Right lung (tissue), 2 donors: ENCODE measurements at regions not wholly inside any gene's neighbourhood (a gene's known extent, or its start where the extent isn't known, plus 50 kb on each side); places are given as distances from the start of the nearest gene placed in this dataset.
"Not testable (repeated sequence)": the region's sequence is repeated elsewhere in the genome, so short reads cannot be mapped to it uniquely, and the experiment has no call there.

Experiments used
- DNase-seq, 2 donors: peaks; one replicate each; pipeline ENCODE4 v3.0.0-alpha.2; 2013

DNA sequence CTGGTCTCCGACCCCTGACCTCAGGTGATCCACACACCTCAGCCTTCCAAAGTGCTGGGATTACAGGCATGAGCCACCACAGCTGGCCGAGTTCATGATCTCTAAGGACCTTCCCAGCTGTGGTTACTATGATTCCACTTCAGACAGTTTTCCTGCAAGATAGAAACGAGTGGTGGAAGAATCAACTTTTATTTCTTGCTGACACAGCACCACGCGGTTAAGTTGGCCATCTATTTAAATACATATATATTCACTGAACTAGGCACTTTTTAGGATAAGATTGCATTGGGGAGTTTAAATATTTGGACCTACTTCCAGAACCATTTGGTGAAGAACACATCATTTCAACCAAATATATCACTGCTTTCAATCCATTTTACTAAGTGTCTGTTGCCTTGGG is 213.4 kb downstream of the TBX5 start:
- no peak for DNase-seq

DNA sequence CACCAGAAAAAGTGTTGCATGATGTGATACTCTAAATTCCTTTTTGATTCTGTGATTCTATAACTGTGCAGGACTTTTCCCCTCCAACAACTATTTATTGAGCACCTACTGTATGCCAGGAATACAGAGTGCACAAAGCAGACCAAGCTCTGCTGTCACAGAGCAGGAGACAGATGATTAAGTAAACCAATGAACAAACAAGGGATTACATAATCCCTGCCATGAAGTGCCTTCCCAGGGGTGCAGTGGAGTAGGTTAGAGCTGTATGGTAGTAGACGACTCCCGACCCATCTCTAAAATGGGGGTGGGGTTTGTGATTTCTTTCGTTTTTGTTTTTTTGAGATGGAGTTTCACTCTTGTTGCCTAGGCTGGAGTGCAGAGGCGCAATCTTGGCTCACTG is 213.9 kb downstream of the TBX5 start:
- no peak for DNase-seq

DNA sequence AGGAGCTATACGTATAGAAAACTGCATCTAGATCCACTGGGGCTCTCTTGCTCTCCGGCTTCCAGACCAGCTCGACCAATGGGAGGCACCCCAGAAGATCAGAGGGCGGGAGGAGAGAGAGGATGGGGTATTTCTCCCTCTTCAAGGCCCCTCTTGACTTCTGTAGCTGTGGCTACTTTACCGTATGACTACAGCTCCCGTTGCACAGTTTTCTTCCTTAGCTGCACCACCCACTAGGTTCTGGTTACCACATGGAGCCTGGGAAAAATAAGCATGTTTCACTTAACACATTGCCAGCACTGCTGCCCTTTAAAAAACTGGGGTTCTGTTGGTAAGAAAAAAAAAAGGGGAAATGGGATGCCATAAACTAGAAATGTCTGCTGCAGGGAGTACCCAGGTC is 214.4 kb downstream of the TBX5 start:
- no peak for DNase-seq

DNA sequence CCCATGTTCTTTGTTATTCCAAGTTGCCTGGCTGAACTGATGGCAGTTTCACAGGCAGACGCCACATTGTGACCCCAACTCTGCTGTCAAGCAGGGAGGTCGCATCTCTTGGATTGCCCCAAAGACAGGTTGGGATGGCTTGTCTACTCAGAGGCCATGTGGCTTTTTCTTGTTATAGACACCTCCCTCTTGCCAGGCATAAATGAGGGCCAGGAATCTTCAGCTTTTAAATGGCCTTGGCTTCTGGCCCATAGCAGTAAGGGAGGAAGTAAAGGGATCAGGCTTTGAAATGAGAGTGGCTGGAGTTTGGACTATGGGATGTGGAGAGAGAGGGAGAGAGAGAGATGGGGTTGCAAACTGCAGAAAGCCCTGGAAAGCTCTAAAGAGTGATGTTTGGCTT is 215.0 kb downstream of the TBX5 start:
- DNase-seq = peak in 1 of 2 donors; percentile 28

DNA sequence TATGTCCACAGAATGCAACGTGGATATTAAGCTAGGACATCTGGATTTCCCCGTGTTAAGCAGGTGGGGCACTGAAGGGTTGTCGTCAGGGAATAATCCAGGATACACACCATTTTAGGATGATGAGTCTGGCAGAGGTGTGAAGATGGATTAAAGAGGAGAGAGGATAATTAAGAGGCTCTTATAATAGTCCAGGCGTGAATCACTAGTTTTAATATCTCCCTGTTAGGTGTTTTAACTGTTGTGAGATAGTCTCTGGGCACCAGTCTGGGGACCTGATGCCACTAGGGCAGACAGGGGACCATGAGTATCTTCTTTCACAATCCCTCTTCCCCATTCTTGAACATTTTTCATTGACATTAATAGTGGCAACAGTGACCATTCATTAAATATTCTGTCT is 216.7 kb downstream of the TBX5 start:
- no peak for DNase-seq

DNA sequence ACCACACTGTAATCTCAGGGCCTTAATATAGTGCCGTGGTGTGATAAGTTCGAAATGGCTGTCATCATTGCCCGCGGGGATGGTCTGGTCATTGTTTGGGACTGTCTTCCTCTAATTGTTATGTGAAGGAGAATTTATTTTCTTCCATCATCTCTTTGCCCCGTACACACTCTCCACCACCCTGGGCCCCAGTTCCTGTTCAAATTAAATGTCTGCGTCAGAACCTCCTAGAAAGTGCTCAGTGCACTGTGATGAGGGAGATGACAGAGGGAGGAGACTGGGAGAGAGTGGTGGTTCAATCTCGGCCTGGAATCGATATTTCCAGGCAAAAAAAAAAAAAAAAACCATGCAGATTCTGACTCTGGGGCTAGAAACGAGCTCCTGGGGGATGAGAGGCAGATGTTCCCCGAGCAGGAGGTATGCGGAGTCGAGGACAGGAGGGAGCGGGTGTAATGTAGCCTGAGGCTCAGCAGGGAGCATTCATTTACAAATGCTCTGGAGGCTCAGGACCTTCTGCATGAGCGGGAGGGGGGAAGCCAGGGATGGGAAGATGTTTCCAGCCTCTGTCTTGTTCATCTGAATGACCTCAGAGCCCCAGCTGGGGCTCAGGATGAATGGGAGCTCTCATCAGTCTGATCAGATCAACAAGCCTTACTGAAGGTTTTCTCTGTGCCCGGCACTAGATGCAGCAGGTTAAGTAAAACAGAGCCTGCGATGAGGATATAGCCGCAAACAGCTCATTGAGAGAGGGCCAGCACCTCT is 219.5 kb downstream of the TBX5 start:
- no peak for DNase-seq

DNA sequence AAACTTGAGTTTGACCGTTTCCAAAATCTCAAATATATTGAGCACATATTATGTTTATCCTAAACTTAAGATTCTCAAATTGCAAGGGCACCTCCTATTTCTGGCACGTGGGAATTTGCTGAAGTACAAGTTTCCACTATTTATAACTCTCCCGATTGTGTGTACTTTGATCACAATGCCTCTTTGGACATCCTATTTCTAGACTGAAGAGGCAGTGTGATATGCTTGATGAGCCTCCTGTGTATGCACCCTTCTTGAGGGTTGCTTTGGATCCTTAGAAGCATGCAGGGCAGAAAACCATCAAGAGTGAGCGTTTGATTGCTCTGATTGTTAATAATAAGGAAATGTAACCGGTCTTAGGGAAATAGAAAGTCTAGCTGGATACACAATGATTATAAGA is 218.9 kb upstream of the RBM19 start:
- no peak for DNase-seq

DNA sequence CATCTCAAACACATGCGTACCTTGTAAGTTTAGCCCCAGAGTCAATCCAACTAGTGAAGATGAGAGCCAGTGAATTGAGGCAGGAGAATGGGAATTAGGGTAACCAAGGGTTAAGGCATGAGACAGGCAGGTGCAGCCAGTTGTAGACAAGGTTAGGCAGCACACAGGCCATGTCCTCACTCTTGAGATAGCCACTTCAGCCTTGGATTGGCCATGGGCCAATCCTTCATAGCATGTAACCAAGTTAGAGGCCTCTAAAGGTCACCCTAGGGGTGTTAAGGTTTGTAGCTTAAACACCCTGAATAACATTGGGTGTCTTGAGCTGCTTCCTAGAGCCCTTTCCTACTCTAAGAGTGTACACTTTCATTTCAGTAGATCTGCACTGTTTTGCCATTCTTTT is 208.2 kb upstream of the RBM19 start:
- DNase-seq = no peak

DNA sequence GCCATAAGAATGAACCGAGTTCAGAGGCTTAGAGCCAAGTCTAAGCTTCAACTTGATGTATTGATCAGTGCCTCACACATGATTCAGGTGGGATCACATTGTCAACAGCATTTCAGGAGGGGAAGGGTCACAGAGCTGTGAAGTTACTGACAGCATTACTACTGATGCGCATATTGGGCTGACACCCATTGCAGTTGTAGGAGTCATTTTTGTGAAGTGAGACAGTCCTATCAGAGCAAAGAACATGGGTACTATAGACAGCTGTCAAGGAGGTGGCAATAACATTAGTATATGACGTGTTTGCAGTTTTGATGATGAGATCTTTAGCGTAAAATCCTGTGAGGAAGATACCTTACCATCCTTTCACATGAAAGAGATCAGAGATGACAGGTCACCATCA is 206.0 kb upstream of the RBM19 start:
- no peak for DNase-seq

DNA sequence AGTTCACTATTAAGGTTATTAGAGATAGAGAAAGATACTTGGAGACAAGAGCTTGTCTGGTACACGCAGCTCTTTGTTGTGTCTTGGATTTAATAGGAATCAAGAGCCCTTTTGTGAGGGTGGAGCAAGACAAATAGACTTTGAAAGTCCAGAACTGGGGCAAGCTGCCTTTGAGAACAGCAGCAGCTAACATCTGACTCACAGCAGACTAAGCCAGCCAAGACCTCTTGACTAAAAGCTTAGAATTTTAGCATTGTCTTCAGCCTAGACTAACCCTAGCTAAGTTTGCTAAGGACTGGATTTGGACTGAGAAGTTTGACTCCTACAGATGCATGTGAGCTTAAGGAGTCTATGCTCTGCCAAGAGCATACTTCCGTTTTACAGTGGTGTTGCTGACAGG is 201.9 kb upstream of the RBM19 start:
- no peak for DNase-seq

DNA sequence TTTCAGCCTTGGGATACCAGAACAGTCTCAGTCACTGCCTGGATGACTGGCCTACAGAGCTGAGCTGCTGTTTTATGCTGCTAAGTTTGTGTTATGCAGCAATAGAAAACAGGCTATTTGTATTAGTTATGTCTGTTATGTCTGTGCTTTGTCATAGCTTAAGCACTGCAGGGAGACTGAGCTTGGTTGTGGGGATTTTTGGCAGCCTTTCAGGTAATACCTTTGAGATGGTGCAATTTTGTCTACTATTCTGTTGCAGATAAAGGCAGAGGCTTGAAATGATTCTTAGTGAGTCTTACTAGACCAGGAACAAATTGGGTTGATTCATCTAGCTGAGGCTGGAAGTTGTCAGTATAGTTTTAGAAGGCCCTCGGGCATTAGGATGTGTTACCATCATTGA is 201.3 kb upstream of the RBM19 start:
- DNase-seq = no peak

DNA sequence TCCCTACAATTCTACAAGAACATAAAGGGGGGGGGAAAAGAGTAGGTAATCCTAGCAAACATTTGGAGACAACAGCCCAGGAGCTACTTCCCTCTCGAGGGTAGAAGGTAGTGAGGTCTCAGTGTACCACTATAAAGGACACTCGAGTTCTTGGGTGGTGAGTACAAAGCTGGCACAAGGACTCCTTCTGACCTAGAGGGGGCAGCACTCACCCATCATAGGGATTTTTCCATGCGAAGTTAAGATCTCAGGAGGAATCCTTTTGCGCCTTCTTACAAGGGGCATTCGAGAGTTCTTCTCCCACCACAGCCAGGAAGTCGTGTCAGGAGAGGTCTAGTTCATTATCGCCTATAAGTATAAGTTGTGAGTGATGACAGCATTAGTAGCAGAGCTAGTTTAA is 200.2 kb upstream of the RBM19 start:
- peak; percentile 47 to 71 for DNase-seq

DNA sequence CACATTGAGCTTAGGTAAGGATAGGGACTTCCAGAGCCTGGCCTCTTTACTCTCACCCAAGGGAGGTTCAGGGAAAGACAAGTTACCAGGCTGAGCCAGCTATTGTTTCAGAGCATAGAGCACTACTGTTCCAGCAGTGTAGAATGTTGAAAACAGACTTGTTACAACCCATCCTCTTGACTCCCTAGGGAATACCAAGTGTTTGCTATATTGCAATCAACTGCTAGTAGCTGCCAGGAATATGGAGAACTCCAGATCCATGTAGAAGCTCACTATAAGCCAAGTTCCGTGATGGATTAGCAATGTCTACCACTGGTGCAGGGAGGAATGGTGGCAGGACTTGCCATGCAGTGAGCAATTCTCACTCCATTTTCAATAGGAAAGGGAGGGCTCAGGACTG is 199.8 kb upstream of the RBM19 start:
- DNase-seq = no peak

DNA sequence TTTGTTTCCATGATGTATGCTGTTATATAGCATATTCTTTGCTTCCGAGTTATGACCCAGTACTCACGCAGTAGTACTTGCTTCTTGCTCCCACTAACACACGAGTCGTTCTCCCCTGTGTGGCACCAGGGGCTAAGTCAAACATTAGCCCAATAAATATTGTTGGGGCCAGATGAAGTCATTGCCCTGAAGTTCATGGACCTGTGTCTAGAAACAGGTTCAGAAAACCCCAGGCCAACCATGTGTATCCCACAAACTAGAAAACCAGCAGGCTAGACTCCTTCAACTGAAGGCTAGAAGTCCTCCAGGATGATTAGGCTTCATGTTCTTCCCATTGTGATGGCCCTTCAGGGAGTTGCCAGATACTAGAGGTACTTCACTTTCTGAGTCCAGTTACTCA is 198.2 kb upstream of the RBM19 start:
- no peak for DNase-seq

DNA sequence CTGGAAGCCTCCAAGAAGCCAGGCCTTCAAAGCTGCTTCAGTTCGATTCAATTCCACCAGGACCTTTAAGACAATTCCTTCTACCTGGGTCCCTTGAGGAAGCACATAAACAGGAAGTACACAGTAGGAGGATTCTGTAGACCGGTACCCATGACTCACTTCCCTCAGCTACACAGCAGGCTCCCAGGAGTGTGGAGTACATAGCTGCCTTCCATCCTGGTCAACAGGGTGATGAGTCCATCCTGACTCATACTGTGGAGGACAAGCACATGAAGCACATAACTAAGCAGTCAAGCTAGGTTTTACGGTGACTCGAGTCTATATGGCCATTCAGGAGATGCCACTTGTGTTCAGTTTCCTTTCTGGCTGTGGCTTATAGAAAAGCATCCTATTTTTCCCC is 197.6 kb upstream of the RBM19 start:
- DNase-seq = no peak

DNA sequence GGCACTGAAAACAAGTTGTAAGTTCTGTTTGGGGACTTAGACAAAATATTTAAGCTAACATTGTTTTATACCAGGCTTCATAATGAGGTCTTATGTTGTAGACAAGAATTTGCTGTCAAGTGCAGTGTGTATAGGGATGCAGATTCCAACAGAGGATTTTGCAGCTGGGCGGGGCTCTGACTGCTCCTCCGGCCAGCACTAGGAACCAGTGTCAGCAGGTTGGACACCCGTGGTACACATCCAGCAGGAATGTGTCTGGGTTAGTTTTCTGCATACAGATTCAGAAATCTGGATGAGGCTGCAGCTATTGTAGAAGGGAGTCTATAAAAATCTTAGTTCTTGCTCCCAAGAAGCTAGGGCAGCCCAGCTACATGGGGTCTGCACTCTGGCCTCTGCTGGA is 194.3 kb upstream of the RBM19 start:
- DNase-seq = no peak

DNA sequence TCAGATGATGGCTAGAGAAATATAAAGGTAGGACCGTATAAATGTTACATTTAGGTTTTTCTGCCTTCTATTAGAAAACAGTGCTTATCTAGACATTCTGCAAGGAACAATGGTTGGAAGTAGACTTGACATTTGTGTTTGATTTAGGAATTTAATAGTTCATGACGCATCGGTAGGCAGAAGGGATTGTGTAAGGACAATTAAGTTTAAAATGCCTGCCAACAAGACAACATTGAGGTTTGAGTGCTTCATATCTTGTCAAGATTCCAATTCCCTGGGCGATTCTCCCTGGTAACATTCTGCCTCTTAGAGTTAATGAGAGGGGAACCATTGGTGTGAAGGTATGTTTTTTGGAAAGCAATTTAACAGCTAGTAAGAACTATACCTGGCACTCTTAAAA is 186.8 kb upstream of the RBM19 start:
- no peak for DNase-seq

DNA sequence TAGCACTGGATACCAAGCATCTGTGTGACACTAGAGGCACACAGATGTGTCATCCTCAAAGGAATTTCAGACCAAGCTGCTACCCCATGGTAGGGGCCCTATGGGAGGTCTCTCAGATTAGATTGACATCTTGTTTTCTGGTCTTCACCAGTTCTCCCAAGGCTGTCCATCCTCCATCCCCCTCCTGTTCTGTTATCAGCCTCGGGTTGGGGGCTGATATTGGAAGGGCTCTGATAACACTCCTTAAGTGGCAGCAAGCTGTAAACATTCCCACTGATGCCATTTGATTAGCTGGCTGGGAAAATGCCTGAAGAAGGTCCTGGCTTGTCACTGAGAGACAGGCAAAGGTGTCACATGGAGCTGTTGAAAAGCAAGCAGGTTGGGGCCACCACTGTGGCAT is 185.9 kb upstream of the RBM19 start:
- no peak for DNase-seq

DNA sequence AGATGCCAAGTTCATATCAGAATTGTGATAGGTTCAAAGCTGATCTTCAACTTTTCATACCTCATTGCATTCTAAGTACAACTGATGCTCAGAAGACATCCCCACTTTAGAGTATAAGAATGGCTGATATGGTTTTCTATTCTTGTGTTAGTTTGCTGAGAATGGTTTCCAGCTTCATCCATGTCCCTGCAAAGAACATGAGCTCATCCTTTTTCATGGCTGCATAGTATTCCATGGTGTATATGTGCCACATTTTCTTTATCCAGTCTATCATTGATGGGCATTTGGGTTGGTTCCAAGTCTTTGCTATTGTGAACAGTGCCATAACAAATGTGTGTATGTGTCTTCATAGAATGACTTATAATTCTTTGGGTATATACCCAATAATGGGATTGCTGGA is 184.5 kb upstream of the RBM19 start:
- DNase-seq = not testable (repeated sequence)

DNA sequence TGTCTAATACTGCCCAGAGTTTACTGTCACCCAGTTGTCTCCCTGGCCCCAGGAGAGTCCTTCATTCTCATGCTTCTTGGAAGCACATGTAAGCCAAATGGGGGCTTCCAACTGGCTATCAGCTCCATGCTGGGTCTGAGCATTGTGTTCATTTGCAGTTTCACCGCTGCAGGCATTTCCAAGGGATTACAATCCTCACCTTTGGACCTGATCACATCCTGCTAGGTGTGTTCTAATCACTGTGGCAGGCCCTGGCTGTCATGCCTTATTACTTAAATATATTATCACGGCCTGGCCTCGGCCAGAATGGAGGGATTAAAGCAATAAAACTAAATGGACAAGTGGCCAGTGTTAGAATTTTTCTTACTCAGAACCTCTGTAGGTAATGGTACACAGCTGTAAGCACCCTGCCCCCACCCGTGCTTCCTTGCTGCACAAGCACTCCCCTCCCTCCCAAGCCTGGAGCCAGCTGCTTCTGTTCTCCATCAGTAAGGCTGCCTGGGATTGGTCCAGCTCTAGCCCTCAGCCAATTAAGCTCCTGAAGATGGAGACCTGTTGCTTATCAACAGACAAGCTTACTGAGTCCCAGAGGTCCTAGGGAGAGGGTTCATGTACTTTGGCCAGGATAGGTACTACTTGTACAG is 175.9 kb upstream of the RBM19 start:
- no peak for DNase-seq

DNA sequence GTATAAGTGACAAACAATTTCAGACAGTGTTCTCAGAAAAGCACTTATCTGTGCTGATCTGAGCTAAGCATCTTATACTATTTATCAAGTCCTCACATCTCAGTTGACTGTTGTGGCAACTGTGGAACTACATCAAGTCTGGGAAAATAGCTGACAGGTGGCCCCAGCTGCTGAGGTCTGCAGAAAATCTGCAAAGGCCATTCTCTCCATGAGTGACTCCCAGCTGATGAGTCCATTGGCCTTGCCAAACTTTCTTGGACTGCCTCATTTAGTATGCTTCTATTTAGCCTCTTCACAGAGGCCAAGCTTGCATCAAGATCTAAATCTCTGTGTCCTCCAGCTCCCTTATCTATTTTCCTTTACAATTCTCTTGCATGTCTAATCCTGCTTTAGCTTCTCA is 174.5 kb upstream of the RBM19 start:
- DNase-seq = peak; percentile 51 to 52

DNA sequence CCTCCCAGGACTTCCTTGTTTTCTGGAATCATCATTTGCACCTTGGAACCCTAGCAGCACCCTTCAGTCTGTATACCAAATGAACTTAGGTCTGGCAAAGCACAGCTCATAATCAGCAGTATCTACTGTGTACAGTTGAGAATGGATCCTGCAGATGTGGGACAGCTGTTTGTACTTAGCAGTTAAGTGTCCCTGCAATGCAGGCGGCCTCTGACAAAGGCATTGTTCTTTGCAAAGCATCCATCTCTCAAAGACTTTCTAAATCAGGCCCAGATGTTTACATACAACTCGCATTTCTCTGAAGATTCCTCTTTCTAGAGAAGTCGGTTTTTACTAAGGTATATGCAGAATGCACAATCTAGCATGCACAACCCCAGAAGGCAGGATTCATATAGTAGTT is 170.5 kb upstream of the RBM19 start:
- DNase-seq = peak; percentile 6 to 17

DNA sequence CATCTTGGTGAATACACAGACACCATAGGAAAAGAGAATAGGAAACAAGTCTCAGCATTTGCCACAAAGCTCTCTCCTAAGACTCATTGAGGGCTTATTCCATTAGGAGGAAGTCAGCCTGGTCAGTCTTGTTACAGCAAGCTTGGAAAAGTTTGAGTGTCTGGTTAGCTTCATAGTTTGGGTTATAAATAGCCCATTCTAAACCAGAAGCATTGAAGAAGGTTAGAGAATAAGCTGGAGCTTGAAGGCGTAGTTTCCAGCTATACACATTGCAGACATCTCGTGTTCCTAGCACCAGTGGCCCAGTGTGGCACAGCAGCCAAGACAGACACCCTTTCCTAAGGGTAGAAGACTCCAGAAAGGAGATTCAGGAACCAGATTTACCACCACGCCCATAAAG is 168.8 kb upstream of the RBM19 start:
- DNase-seq = no peak

DNA sequence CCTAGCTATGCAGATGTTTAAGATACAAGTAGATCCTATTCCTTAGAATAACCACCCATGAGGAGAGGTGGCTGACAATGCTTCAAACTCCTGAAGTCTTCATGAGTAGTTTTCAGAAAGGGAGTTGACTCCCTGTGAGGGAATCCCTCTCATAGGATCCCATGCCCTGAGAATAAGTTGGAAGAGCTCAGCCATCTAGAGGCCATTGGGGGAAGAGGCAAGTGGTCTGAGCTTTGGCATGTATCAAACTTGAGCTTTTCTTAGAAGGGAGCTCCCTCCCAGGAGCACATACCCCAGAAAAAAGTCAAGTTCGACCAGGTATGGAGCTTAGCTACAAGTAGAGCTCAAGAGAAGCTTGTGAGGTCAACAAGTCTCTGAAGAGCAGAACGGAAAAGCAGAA is 165.7 kb upstream of the RBM19 start:
- no peak for DNase-seq
